Fibroblast of the aortic adventitia (primary cell): ENCODE measurements at regions not wholly inside any gene's neighbourhood (a gene's known extent, or its start where the extent isn't known, plus 50 kb on each side); places are given as distances from the start of the nearest gene placed in this dataset.

Experiments used
- DNase-seq: peaks from one replicate; pipeline ENCODE4 v3.0.0-alpha.2; 2010; ENCODE audit warnings: low read depth
- H3K4me3 ChIP-seq: 2 replicates; pipeline ENCODE4 v1.5.1; 2011; ENCODE audit warnings: low read depth, mild to moderate bottlenecking, control low read depth, low read length, moderate library complexity
- CTCF ChIP-seq: IDR thresholded peaks from 2 replicates; pipeline ENCODE4 v1.5.1; 2011; ENCODE audit warnings: mild to moderate bottlenecking, low read length, control low read depth, inconsistent platforms; ENCODE audit not compliant: insufficient read depth

- peak; percentile 5 for DNase-seq
- no peak for TF ChIP-seq CTCF
- no peak overlapping the region for H3K4me3 ChIP-seq
Measured at GRCh38 chr10:118844731-118845521, 90.2 kb upstream of the CACUL1 start.

- TF ChIP-seq CTCF = no peak
Measured at GRCh38 chr10:118845776-118846175, 91.0 kb upstream of the CACUL1 start.

GRCh38 chr10:118850418-118851061 lies 95.8 kb upstream of the CACUL1 start:
- peak; percentile 47 for DNase-seq
- TF ChIP-seq CTCF = peak; percentile 57
- no peak overlapping the region for H3K4me3 ChIP-seq

More at GRCh38 chr10:118845776-118846175, 91.0 kb upstream of the CACUL1 start:
- DNase-seq = no peak
- H3K4me3 ChIP-seq = no peak overlapping the region

GRCh38 chr10:118851062-118852035 lies 96.6 kb upstream of the CACUL1 start:
- DNase-seq = no peak
- TF ChIP-seq CTCF = no peak
- no peak overlapping the region for H3K4me3 ChIP-seq

- no peak overlapping the region for H3K4me3 ChIP-seq
- DNase-seq = no peak
- no peak for TF ChIP-seq CTCF
Measured at GRCh38 chr10:118853916-118854315, 99.1 kb upstream of the CACUL1 start.

GRCh38 chr10:118856106-118856505 lies 101.3 kb upstream of the CACUL1 start:
- no peak for TF ChIP-seq CTCF
- no peak overlapping the region for H3K4me3 ChIP-seq
- DNase-seq = no peak
